ENCODE measurements at regions not wholly inside any gene's neighbourhood (a gene's known extent, or its start where the extent isn't known, plus 50 kb on each side); places are given as distances from the start of the nearest gene placed in this dataset.
"Not testable (repeated sequence)": the region's sequence is repeated elsewhere in the genome, so short reads cannot be mapped to it uniquely, and the experiment has no call there.

DNA sequence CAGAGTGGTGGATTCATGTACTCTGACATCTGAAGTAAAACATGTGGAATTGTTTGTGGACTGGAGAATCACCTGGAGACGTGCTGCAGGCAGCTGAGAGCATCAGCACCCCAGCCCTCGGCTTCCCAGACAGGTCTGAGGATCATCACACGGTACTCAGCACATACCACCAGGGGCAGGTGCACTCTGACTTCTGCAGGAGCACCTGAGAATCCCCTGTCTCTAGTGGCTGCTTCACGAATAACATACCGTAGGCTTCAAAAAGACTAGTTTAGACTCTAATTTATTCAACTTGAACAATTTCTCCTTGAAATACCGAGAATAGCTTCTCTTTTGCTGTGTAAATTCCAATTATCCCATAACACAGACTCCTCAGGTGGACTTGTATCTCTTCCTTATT is 627.5 kb downstream of the RPIA start:
- TF ChIP-seq, protein P1, sequence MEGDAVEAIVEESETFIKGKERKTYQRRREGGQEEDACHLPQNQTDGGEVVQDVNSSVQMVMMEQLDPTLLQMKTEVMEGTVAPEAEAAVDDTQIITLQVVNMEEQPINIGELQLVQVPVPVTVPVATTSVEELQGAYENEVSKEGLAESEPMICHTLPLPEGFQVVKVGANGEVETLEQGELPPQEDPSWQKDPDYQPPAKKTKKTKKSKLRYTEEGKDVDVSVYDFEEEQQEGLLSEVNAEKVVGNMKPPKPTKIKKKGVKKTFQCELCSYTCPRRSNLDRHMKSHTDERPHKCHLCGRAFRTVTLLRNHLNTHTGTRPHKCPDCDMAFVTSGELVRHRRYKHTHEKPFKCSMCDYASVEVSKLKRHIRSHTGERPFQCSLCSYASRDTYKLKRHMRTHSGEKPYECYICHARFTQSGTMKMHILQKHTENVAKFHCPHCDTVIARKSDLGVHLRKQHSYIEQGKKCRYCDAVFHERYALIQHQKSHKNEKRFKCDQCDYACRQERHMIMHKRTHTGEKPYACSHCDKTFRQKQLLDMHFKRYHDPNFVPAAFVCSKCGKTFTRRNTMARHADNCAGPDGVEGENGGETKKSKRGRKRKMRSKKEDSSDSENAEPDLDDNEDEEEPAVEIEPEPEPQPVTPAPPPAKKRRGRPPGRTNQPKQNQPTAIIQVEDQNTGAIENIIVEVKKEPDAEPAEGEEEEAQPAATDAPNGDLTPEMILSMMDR (conservative IDR thresholded peaks at IDR 0.05; ENCODE audit: low read length), result not testable (repeated sequence)
- TF ChIP-seq EZH2phosphoT487 (IDR thresholded peaks at IDR 0.05; ENCODE audit: borderline replicate concordance, low read depth, low read length), result not testable (repeated sequence)

Measured in OCI-LY7 (cell line).